Keratinocyte (primary cell): ENCODE measurements at regions not wholly inside any gene's neighbourhood (a gene's known extent, or its start where the extent isn't known, plus 50 kb on each side); places are given as distances from the start of the nearest gene placed in this dataset.

Experiments used
- DNase-seq: peaks from one replicate; pipeline ENCODE4 v3.0.0-alpha.2; 2011; ENCODE audit warnings: low read depth, missing footprints, low spot score
- FAIRE-seq: peaks from 2 replicates; lab custom pipeline; 2011; peaks lifted over from hg19 to GRCh38; lab: Jason Lieb, UNC
- H2AFZ ChIP-seq: 2 replicates; pipeline ENCODE4 v1.6.0; 2012; ENCODE audit warnings: low read length, control low read depth, inconsistent platforms; ENCODE audit not compliant: control insufficient read depth
- H3K27ac ChIP-seq: 2 replicates; pipeline ENCODE4 v1.5.1; 2011; ENCODE audit warnings: low read length; ENCODE audit not compliant: control insufficient read depth, insufficient read depth
- H3K27me3 ChIP-seq: 3 replicates; pipeline ENCODE4 v1.6.0; 2011; ENCODE audit warnings: low read length; ENCODE audit not compliant: control insufficient read depth, insufficient read depth; ENCODE audit errors: extremely low read depth
- H3K36me3 ChIP-seq, 2 experiments: 2 replicates in 1 of 2; 3 replicates in 1 of 2; pipeline ENCODE4 v1.5.1; 2011; ENCODE audit warnings: low read length in 2 of 2, mild to moderate bottlenecking in 1 of 2; ENCODE audit not compliant: control insufficient read depth in 2 of 2, insufficient read depth in 2 of 2; ENCODE audit errors: extremely low read depth in 1 of 2
- H3K4me1 ChIP-seq: 3 replicates; pipeline ENCODE4 v1.5.1; 2011; ENCODE audit warnings: low read length; ENCODE audit not compliant: control insufficient read depth, insufficient read depth; ENCODE audit errors: extremely low read depth
- H3K4me2 ChIP-seq: 3 replicates; pipeline ENCODE4 v1.6.0; 2011; ENCODE audit warnings: low read depth, low read length; ENCODE audit not compliant: control insufficient read depth, insufficient read depth; ENCODE audit errors: extremely low read depth
- H3K4me3 ChIP-seq, 3 experiments: fragments of 200-600 bp in 1 of 3; sonication (generic) in 1 of 3; 2 replicates in 2 of 3; 3 replicates in 1 of 3; pipeline ENCODE4 v1.5.1; 2011 to 2016; ENCODE audit warnings: low read length in 3 of 3, mild to moderate bottlenecking in 3 of 3, control low read depth in 2 of 3, inconsistent platforms in 1 of 3, low read depth in 1 of 3, mixed read lengths in 1 of 3, mixed run types in 1 of 3, moderate library complexity in 1 of 3; ENCODE audit not compliant: control insufficient read depth in 2 of 3, insufficient read depth in 2 of 3; ENCODE audit errors: extremely low read depth in 1 of 3
- H3K79me2 ChIP-seq: 2 replicates; pipeline ENCODE4 v1.6.0; 2012; ENCODE audit warnings: low read length; ENCODE audit not compliant: control insufficient read depth, insufficient read depth
- H3K9ac ChIP-seq: 3 replicates; pipeline ENCODE4 v1.6.0; 2011; ENCODE audit warnings: low read length; ENCODE audit not compliant: control insufficient read depth, insufficient read depth; ENCODE audit errors: extremely low read depth
- H3K9me1 ChIP-seq: 3 replicates; pipeline ENCODE4 v1.6.0; 2011; ENCODE audit warnings: low read length; ENCODE audit not compliant: control insufficient read depth, insufficient read depth; ENCODE audit errors: extremely low read depth
- H3K9me3 ChIP-seq: 2 replicates; pipeline ENCODE4 v1.5.1; 2012; ENCODE audit warnings: low read depth, low read length; ENCODE audit not compliant: control insufficient read depth
- H4K20me1 ChIP-seq: 3 replicates; pipeline ENCODE4 v1.6.0; 2011; ENCODE audit warnings: low read length; ENCODE audit not compliant: control insufficient read depth, insufficient read depth; ENCODE audit errors: extremely low read depth
- EZH2 ChIP-seq: IDR thresholded peaks from one replicate; pipeline ENCODE4 v1.6.1; 2012; ENCODE audit warnings: inconsistent platforms, mild to moderate bottlenecking, low read length, moderate library complexity
- dilution Hi-C: fragments of 300-500 bp; cut with MboI; formaldehyde crosslinking; loops from one replicate; pipeline ENCODE4 v1.7.0; 2020; ENCODE audit warnings: low sequenced_read_pairs; ENCODE audit not compliant: extremely low pct_ligation_motif_present
- TF ChIP-seq, protein P1 (sequence below), 3 experiments: IDR thresholded peaks in 1 of 3; conservative IDR thresholded peaks in 1 of 3; optimal IDR thresholded peaks in 1 of 3; 2 replicates in 2 of 3; 3 replicates in 1 of 3; pipeline versions ENCODE3 to v1.5.1; 2011; ENCODE audit warnings: low read length in 3 of 3, mild to moderate bottlenecking in 3 of 3, moderate library complexity in 2 of 3, control low read depth in 1 of 3, inconsistent platforms in 1 of 3; ENCODE audit not compliant: insufficient read depth in 2 of 3; ENCODE audit errors: extremely low read depth in 1 of 3

DNA sequence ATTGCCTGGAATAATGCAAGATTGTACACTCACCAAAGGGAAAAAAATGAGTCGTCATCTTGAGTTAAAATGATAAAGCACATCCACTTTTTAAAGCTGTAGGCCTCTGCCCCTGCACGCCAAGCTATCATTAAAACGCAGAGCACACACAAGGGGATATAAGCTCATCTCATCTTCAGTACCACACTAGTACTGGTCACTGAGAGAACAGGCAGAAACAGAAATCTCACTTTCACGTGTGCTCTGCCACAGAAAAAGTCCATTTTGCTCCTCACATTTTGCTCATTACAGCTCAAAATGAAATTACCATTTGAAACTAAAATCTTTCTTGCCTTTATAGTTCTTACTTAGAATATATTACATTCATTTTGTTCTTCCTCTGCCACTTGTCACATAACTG is 99.2 kb upstream of the SLC30A5 start:
- Histone ChIP-seq H4K20me1 (no peaks in the 10 kb centered on the region), H3K79me2 (no peaks in the 10 kb centered on the region), H3K9me3 (no peaks in the 10 kb centered on the region), H3K4me2 (peak overlapping the region; percentile 71), H3K4me1 (peaks cover 18% of the 10 kb centered on the region), H3K27ac (peak overlapping the region; percentile 64), H3K9me1 (no peaks in the 10 kb centered on the region), H3K36me3 (no peaks in the 10 kb centered on the region), H2AFZ (peak overlapping the region; percentile 93), H3K9ac (peak overlapping the region; percentile 55), H3K4me3 (peak overlapping the region in 1 of 3 experiments; percentile 31), H3K27me3 (no peaks in the 10 kb centered on the region)
- FAIRE-seq: no peak
- TF ChIP-seq, protein P1, sequence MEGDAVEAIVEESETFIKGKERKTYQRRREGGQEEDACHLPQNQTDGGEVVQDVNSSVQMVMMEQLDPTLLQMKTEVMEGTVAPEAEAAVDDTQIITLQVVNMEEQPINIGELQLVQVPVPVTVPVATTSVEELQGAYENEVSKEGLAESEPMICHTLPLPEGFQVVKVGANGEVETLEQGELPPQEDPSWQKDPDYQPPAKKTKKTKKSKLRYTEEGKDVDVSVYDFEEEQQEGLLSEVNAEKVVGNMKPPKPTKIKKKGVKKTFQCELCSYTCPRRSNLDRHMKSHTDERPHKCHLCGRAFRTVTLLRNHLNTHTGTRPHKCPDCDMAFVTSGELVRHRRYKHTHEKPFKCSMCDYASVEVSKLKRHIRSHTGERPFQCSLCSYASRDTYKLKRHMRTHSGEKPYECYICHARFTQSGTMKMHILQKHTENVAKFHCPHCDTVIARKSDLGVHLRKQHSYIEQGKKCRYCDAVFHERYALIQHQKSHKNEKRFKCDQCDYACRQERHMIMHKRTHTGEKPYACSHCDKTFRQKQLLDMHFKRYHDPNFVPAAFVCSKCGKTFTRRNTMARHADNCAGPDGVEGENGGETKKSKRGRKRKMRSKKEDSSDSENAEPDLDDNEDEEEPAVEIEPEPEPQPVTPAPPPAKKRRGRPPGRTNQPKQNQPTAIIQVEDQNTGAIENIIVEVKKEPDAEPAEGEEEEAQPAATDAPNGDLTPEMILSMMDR (optimal IDR thresholded peaks at IDR 0.05 in 1 of 3, IDR thresholded peaks at IDR 0.05 in 1 of 3, conservative IDR thresholded peaks at IDR 0.05 in 1 of 3; ENCODE audit: extremely low read depth in 1 of 3, insufficient read depth in 2 of 3, low read length in 3 of 3): no peak
- no peak for TF ChIP-seq EZH2
- dilution Hi-C loops: no loop called here
- DNase-seq: no peak

DNA sequence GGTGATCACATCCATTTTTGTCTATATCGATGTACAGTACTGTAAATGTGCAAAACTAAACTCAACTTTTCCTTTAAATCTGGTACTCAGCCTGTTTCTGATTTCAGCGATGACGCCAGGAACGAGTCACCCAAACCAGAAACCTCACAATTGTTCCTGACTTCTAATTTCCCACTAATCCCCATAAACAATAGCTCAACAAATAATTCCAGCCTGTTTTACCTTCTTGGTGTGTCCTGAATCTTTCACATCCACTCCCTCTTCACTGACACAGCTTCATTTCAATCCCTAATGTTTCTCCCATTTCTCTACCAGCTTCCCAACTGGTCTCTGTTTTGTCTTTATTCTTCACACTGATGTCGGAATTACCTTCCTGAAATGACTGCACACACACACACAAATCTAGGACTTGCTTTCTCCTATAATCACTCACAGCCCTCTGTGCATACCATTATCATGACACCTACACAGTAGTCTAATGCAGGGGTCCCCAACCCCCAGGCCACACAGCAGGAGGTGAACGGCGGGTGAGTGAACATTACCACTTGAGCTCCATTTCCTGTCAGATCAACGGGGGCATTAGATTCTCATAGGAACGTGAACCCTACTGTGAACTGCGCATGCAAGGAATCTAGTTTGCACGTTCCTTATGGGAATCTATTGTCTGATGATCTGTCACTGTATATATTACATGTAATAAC is 97.8 kb upstream of the SLC30A5 start:
- Histone ChIP-seq H3K4me3 (no peak overlapping the region), H3K79me2 (no peaks in the 10 kb centered on the region), H3K27ac (peak overlapping the region; percentile 51), H3K9me1 (no peaks in the 10 kb centered on the region), H3K4me1 (peaks cover 18% of the 10 kb centered on the region), H3K9ac (no peak overlapping the region), H2AFZ (peak overlapping the region; percentile 22), H4K20me1 (no peaks in the 10 kb centered on the region), H3K4me2 (no peak overlapping the region), H3K36me3 (no peaks in the 10 kb centered on the region), H3K27me3 (no peaks in the 10 kb centered on the region), H3K9me3 (no peaks in the 10 kb centered on the region)
- dilution Hi-C loops: no loop called here
- DNase-seq: no peak
- peak; percentile 23 for FAIRE-seq
- TF ChIP-seq, protein P1 (optimal IDR thresholded peaks at IDR 0.05 in 1 of 3, IDR thresholded peaks at IDR 0.05 in 1 of 3, conservative IDR thresholded peaks at IDR 0.05 in 1 of 3; ENCODE audit: extremely low read depth in 1 of 3, insufficient read depth in 2 of 3, low read length in 3 of 3): no peak
- no peak for TF ChIP-seq EZH2
